ENCODE measurements at regions not wholly inside any gene's neighbourhood (a gene's known extent, or its start where the extent isn't known, plus 50 kb on each side); places are given as distances from the start of the nearest gene placed in this dataset.
"Not testable (repeated sequence)": the region's sequence is repeated elsewhere in the genome, so short reads cannot be mapped to it uniquely, and the experiment has no call there.

GRCh38 chr13:62243106-62243505 lies 827.5 kb upstream of the PCDH20 start:
- no peak for DNase-seq

GRCh38 chr13:62234780-62235440 lies 819.3 kb upstream of the PCDH20 start:
- no peak for DNase-seq

GRCh38 chr13:62210951-62211350 lies 795.3 kb upstream of the PCDH20 start:
- no peak for DNase-seq

- no peak for DNase-seq
Measured at GRCh38 chr13:62209529-62209928, 793.9 kb upstream of the PCDH20 start.

GRCh38 chr13:62207388-62207787 lies 791.7 kb upstream of the PCDH20 start:
- no peak for DNase-seq

GRCh38 chr13:62206165-62206564 lies 790.5 kb upstream of the PCDH20 start:
- DNase-seq, result no peak

- DNase-seq, result no peak
Measured at GRCh38 chr13:62205273-62205672, 789.6 kb upstream of the PCDH20 start.

- no peak for DNase-seq
Measured at GRCh38 chr13:62194371-62194770, 778.7 kb upstream of the PCDH20 start.

GRCh38 chr13:62193919-62194318 lies 778.3 kb upstream of the PCDH20 start:
- DNase-seq, result no peak

GRCh38 chr13:62185631-62186255 lies 770.1 kb upstream of the PCDH20 start:
- no peak for DNase-seq

GRCh38 chr13:62176051-62176450 lies 760.4 kb upstream of the PCDH20 start:
- DNase-seq, result no peak

GRCh38 chr13:62173958-62174357 lies 758.3 kb upstream of the PCDH20 start:
- DNase-seq, result no peak

GRCh38 chr13:62171697-62172096 lies 756.0 kb upstream of the PCDH20 start:
- DNase-seq, result no peak

GRCh38 chr13:62168891-62169290 lies 753.2 kb upstream of the PCDH20 start:
- DNase-seq, result no peak

- no peak for DNase-seq
Measured at GRCh38 chr13:62167650-62168172, 752.1 kb upstream of the PCDH20 start.

GRCh38 chr13:62162860-62163259 lies 747.2 kb upstream of the PCDH20 start:
- DNase-seq, result no peak

- DNase-seq, result no peak
Measured at GRCh38 chr13:62158520-62158919, 742.9 kb upstream of the PCDH20 start.

GRCh38 chr13:62151724-62152123 lies 736.1 kb upstream of the PCDH20 start:
- not testable (repeated sequence) for DNase-seq

GRCh38 chr13:62142048-62142447 lies 726.4 kb upstream of the PCDH20 start:
- no peak for DNase-seq

GRCh38 chr13:62139597-62139996 lies 723.9 kb upstream of the PCDH20 start:
- no peak for DNase-seq

GRCh38 chr13:62137629-62138405 lies 722.2 kb upstream of the PCDH20 start:
- DNase-seq, result no peak

- no peak for DNase-seq
Measured at GRCh38 chr13:62131604-62132003, 716.0 kb upstream of the PCDH20 start.

GRCh38 chr13:62130062-62130970 lies 714.7 kb upstream of the PCDH20 start:
- no peak for DNase-seq
